Fibroblast of skin of back (primary cell): ENCODE measurements at regions not wholly inside any gene's neighbourhood (a gene's known extent, or its start where the extent isn't known, plus 50 kb on each side); places are given as distances from the start of the nearest gene placed in this dataset.
"Not testable (repeated sequence)": the region's sequence is repeated elsewhere in the genome, so short reads cannot be mapped to it uniquely, and the experiment has no call there.

Source experiments
- DNase-seq: peaks from one replicate; pipeline ENCODE4 v3.0.0-alpha.2; 2013

GRCh38 chr20:50362177-50362576 lies 148.0 kb upstream of the PTPN1 start:
- DNase-seq, result not testable (repeated sequence)

- DNase-seq, result no peak
Observed at GRCh38 chr20:50363027-50363426, 147.2 kb upstream of the PTPN1 start.

- DNase-seq, result no peak
Observed at GRCh38 chr20:50363479-50363878, 146.7 kb upstream of the PTPN1 start.

- no peak for DNase-seq
Observed at GRCh38 chr20:50364542-50364941, 145.6 kb upstream of the PTPN1 start.

GRCh38 chr20:50366270-50367103 lies 143.7 kb upstream of the PTPN1 start:
- peak; percentile 22 for DNase-seq

GRCh38 chr20:50367104-50367674 lies 143.0 kb upstream of the PTPN1 start:
- DNase-seq, result no peak

- no peak for DNase-seq
Observed at GRCh38 chr20:50367739-50368375, 142.3 kb upstream of the PTPN1 start.

- DNase-seq, result no peak
Observed at GRCh38 chr20:50368386-50368785, 141.8 kb upstream of the PTPN1 start.

GRCh38 chr20:50368813-50369224 lies 141.4 kb upstream of the PTPN1 start:
- DNase-seq, result peak; percentile 44

- no peak for DNase-seq
Observed at GRCh38 chr20:50369225-50370035, 140.8 kb upstream of the PTPN1 start.

- DNase-seq, result no peak
Observed at GRCh38 chr20:50370036-50370566, 140.1 kb upstream of the PTPN1 start.

GRCh38 chr20:50371878-50372769 lies 138.1 kb upstream of the PTPN1 start:
- no peak for DNase-seq

GRCh38 chr20:50372770-50373088 lies 137.5 kb upstream of the PTPN1 start:
- peak; percentile 20 for DNase-seq

GRCh38 chr20:50373674-50374286 lies 136.4 kb upstream of the PTPN1 start:
- no peak for DNase-seq

GRCh38 chr20:50374541-50375078 lies 135.6 kb upstream of the PTPN1 start:
- no peak for DNase-seq

GRCh38 chr20:50376179-50376887 lies 133.8 kb upstream of the PTPN1 start:
- DNase-seq, result no peak

- no peak for DNase-seq
Observed at GRCh38 chr20:50376888-50377459, 133.2 kb upstream of the PTPN1 start.

- no peak for DNase-seq
Observed at GRCh38 chr20:50378170-50379000, 131.8 kb upstream of the PTPN1 start.
